Tibial artery (tissue), 4 donors: ENCODE measurements at regions not wholly inside any gene's neighbourhood (a gene's known extent, or its start where the extent isn't known, plus 50 kb on each side); places are given as distances from the start of the nearest gene placed in this dataset.

Source experiments
- DNase-seq, 2 donors: peaks; one replicate each; pipeline ENCODE4 v3.0.0-alpha.2; 2019
- H3K27ac ChIP-seq, 2 donors: fragments of 200-600 bp; sonication (generic) in 1 of 2; 1 replicate in 1 of 2; 2 replicates in 1 of 2; pipeline ENCODE4 v1.5.1; 2018 to 2019; ENCODE audit warnings: mild to moderate bottlenecking in 1 of 2
- H3K27me3 ChIP-seq, 2 donors: fragments of 200-600 bp; sonication (generic) in 1 of 2; one replicate each; pipeline versions ENCODE4 v1.5.1 to v1.6.0; 2016 to 2019
- H3K36me3 ChIP-seq, 3 donors: fragments of 200-600 bp; sonication (generic) in 2 of 3; one replicate each; pipeline ENCODE4 v1.5.1; 2016 to 2019; ENCODE audit warnings: mild to moderate bottlenecking in 2 of 3
- H3K4me1 ChIP-seq, 4 donors: fragments of 200-600 bp; sonication (generic) in 2 of 4; 1 replicate in 3 of 4; 2 replicates in 1 of 4; pipeline ENCODE4 v1.5.1; 2016 to 2019
- H3K4me3 ChIP-seq, 2 donors: fragments of 200-600 bp; sonication (generic) in 1 of 2; 1 replicate in 1 of 2; 2 replicates in 1 of 2; pipeline ENCODE4 v1.5.1; 2018 to 2019; ENCODE audit warnings: mild to moderate bottlenecking in 2 of 2
- H3K9me3 ChIP-seq, 3 donors: fragments of 200-600 bp; sonication (generic) in 1 of 3; one replicate each; pipeline ENCODE4 v1.5.1; 2016 to 2019
- CTCF ChIP-seq, 2 experiments: fragments of 200-600 bp in 1 of 2; fragments of 450-650 bp in 1 of 2; IDR thresholded peaks; one replicate each; pipeline ENCODE4 v1.5.1; 2017 to 2019; ENCODE audit warnings: antibody characterized with exemption in 2 of 2, mild to moderate bottlenecking in 1 of 2, moderate library complexity in 1 of 2
- intact Hi-C: fragments of 100-400 bp; cut with DNase I; formaldehyde crosslinking; loops from one replicate; pipeline ENCODE4 v1.15.0; 2023; ENCODE audit warnings: low total_unique reads

GRCh38 chr14:53874704-53875103, 81.9 kb downstream of the BMP4 start:
- Histone ChIP-seq H3K4me1 (peaks cover 0 to 9% (median 0%) of the 10 kb centered on the region in 4 donors), H3K27ac (peak overlapping the region in 1 of 2 donors; percentile 29), H3K4me3 (no peak overlapping the region), H3K9me3 (no peaks in the 10 kb centered on the region), H3K27me3 (no peaks in the 10 kb centered on the region), H3K36me3 (no peaks in the 10 kb centered on the region)
- intact Hi-C loops: no loop called here
- no peak for DNase-seq
- no peak for TF ChIP-seq CTCF (IDR thresholded peaks at IDR 0.05)

DNA sequence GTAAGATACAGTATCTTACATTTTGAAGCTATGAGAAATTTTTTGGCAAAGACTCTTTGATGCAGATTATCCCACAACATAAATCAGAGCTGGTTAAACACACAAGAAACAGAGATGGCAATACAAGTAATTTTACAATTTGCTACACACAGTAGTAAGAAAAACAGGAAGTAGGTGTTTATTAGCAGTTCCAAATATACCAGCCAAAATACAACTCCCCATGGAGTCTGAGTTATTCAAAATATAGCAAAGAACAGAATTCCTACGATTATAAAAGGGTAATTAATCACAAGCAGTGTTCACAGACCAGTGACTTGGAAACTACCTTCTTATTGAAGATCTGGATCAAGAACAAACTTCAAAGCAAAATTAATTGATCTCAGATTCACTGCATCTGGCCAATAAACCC, 83.9 kb downstream of the BMP4 start:
- no peaks in the 10 kb centered on the region for H3K27me3 ChIP-seq
- no peak for DNase-seq
- no peak overlapping the region for H3K4me3 ChIP-seq
- H3K9me3 ChIP-seq: no peaks in the 10 kb centered on the region
- no peak overlapping the region for H3K27ac ChIP-seq
- H3K36me3 ChIP-seq: no peaks in the 10 kb centered on the region
- intact Hi-C loops: no loop called here
- H3K4me1 ChIP-seq: peaks cover 0 to 9% (median 0%) of the 10 kb centered on the region in 4 donors
- TF ChIP-seq CTCF (IDR thresholded peaks at IDR 0.05): no peak

DNA sequence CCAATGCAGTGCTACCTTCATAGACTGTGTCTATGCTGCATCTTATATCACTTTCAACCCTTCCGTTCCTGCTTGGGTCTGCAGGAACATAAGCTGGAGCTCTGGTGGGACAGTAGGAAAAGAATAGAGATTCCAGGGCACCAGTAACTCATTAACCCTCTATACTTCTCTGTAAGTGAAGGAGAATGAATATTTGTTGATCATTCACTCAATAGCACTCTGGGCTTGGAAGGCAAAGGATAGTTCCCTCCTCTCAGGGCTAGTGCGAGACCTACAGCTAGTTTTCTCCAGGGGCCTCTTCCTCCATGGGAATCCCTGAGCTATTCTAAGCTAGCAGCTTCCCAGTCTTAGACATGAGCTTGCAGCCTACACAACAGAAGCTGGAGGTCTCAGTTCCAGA, 84.7 kb downstream of the BMP4 start:
- H3K27ac ChIP-seq: no peak overlapping the region
- no peak for TF ChIP-seq CTCF (IDR thresholded peaks at IDR 0.05)

GRCh38 chr14:53871011-53871410, 85.6 kb downstream of the BMP4 start:
- no peak for DNase-seq
- no peaks in the 10 kb centered on the region for H3K36me3 ChIP-seq
- H3K27me3 ChIP-seq: no peaks in the 10 kb centered on the region
- intact Hi-C loops: no loop called here
- H3K9me3 ChIP-seq: no peaks in the 10 kb centered on the region
- no peak overlapping the region for H3K27ac ChIP-seq
- H3K4me1 ChIP-seq: peaks cover 0 to 9% (median 0%) of the 10 kb centered on the region in 4 donors
- no peak for TF ChIP-seq CTCF (IDR thresholded peaks at IDR 0.05)
- H3K4me3 ChIP-seq: no peak overlapping the region

More for the DNA sequence above, 84.7 kb downstream of the BMP4 start:
- Histone ChIP-seq H3K4me3 (no peak overlapping the region), H3K4me1 (peaks cover 0 to 9% (median 0%) of the 10 kb centered on the region in 4 donors), H3K9me3 (no peaks in the 10 kb centered on the region), H3K27me3 (no peaks in the 10 kb centered on the region), H3K36me3 (no peaks in the 10 kb centered on the region)
- intact Hi-C loops: no loop called here
- no peak for DNase-seq

GRCh38 chr14:53865711-53866110, 90.9 kb downstream of the BMP4 start:
- intact Hi-C loops: no loop called here
- Histone ChIP-seq H3K27ac (no peak overlapping the region), H3K27me3 (no peaks in the 10 kb centered on the region), H3K36me3 (no peaks in the 10 kb centered on the region), H3K4me3 (no peak overlapping the region), H3K9me3 (no peaks in the 10 kb centered on the region), H3K4me1 (no peaks in the 10 kb centered on the region)
- DNase-seq: no peak
- TF ChIP-seq CTCF (IDR thresholded peaks at IDR 0.05): no peak

DNA sequence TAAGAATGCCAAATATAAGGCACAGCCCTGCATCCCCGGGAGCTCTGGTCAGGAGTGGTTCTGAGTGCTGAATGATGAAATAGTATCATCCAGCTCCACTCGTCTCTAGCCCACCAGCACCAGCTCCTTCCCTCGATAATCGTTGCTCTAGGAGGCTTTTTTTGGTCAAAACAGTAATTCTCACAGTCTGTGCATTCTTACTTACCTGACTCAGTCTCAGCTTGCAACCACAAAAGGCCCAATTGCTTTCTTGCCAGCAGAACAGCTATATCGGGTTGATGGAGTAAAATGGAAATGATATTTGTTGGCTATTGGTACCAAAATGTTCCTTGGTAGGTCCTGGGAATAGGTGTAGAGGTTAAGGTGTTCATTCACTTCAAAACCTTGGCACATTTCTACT, 94.8 kb downstream of the BMP4 start:
- no peaks in the 10 kb centered on the region for H3K9me3 ChIP-seq
- no peaks in the 10 kb centered on the region for H3K27me3 ChIP-seq
- H3K4me3 ChIP-seq: no peak overlapping the region
- DNase-seq: no peak
- no peak for TF ChIP-seq CTCF (IDR thresholded peaks at IDR 0.05)
- intact Hi-C loops: no loop called here
- H3K27ac ChIP-seq: no peak overlapping the region
- no peaks in the 10 kb centered on the region for H3K36me3 ChIP-seq
- no peaks in the 10 kb centered on the region for H3K4me1 ChIP-seq
